Muscle of leg (tissue), 3 donors: ENCODE measurements at regions not wholly inside any gene's neighbourhood (a gene's known extent, or its start where the extent isn't known, plus 50 kb on each side); places are given as distances from the start of the nearest gene placed in this dataset.

Experiments used
- DNase-seq: peaks from one replicate; pipeline ENCODE4 v3.0.0; 2013
- H3K27ac ChIP-seq: one replicate; pipeline ENCODE4 v1.5.1; 2013; ENCODE audit warnings: mild to moderate bottlenecking, low read length, control low read depth
- H3K27me3 ChIP-seq: one replicate; pipeline ENCODE4 v1.6.1; 2013; ENCODE audit warnings: low read length; ENCODE audit not compliant: control insufficient read depth, insufficient read depth
- H3K36me3 ChIP-seq: one replicate; pipeline ENCODE4 v1.6.1; 2013; ENCODE audit warnings: low read length; ENCODE audit not compliant: control insufficient read depth, insufficient read depth
- H3K4me1 ChIP-seq: one replicate; pipeline ENCODE4 v1.6.1; 2013; ENCODE audit warnings: low read length; ENCODE audit not compliant: control insufficient read depth, insufficient read depth
- H3K4me3 ChIP-seq: one replicate; pipeline ENCODE4 v1.5.1; 2013; ENCODE audit warnings: low read length, control low read depth
- H3K9me3 ChIP-seq: replicated peaks from 2 replicates; pipeline ENCODE4 v1.6.1; 2013; ENCODE audit warnings: low read depth, low read length; ENCODE audit not compliant: control insufficient read depth
- WGBS: methylation state at CpG from one replicate; pipeline ENCODE4 v1.1.5; 2013; ENCODE audit warnings: missing lambda C conversion rate; ENCODE audit not compliant: insufficient coverage; 5-methylcytosine and 5-hydroxymethylcytosine counted together

DNA sequence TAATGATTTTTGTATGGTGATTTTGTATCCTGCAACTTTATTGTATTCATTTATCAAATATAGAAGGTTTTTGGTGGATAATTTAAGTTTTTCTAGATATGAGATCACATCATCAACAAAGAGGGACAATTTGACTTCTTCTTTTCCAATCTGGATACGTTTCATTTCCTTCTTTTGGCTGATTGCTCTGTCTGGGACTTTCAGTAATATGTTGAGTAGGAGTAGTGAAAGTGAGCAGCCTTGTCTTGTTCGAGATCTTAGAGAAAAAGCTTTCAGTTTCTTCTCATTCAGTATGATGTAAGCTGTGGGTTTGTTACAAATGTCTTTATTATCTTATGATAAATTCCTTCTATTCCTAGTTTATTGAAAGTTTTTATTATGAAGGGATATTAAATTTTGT is 352.0 kb upstream of the DACH1 start:
- Histone ChIP-seq H3K9me3 (no peaks in the 10 kb centered on the region), H3K36me3 (no peaks in the 10 kb centered on the region), H3K4me1 (no peaks in the 10 kb centered on the region), H3K27me3 (no peaks in the 10 kb centered on the region), H3K4me3 (no peak overlapping the region), H3K27ac (no peak overlapping the region)
- DNase-seq: peak; percentile 7
- WGBS: no CpG with 5 or more reads among the region's 2 CpGs

GRCh38 chr13:72217142-72217541 is 350.1 kb upstream of the DACH1 start:
- Histone ChIP-seq H3K4me1 (no peaks in the 10 kb centered on the region), H3K36me3 (no peaks in the 10 kb centered on the region), H3K27ac (no peak overlapping the region), H3K4me3 (no peak overlapping the region), H3K27me3 (no peaks in the 10 kb centered on the region), H3K9me3 (no peaks in the 10 kb centered on the region)
- DNase-seq: no peak
- WGBS: no CpG with 5 or more reads among the region's 2 CpGs

- H3K36me3 ChIP-seq: no peaks in the 10 kb centered on the region
- H3K4me3 ChIP-seq: no peak overlapping the region
- H3K9me3 ChIP-seq: no peaks in the 10 kb centered on the region
- no peaks in the 10 kb centered on the region for H3K27me3 ChIP-seq
- H3K4me1 ChIP-seq: no peaks in the 10 kb centered on the region
- DNase-seq: no peak
- H3K27ac ChIP-seq: no peak overlapping the region
These were observed 341.2 kb upstream of the DACH1 start for GRCh38 chr13:72208112-72208645.

GRCh38 chr13:72205773-72206172 is 338.8 kb upstream of the DACH1 start:
- no CpG with 5 or more reads among the region's 1 CpG for WGBS
- Histone ChIP-seq H3K36me3 (no peaks in the 10 kb centered on the region), H3K4me3 (no peak overlapping the region), H3K27ac (no peak overlapping the region), H3K9me3 (no peaks in the 10 kb centered on the region), H3K27me3 (no peaks in the 10 kb centered on the region), H3K4me1 (no peaks in the 10 kb centered on the region)
- no peak for DNase-seq

- Histone ChIP-seq H3K27me3 (no peaks in the 10 kb centered on the region), H3K36me3 (no peaks in the 10 kb centered on the region), H3K4me1 (no peaks in the 10 kb centered on the region), H3K27ac (no peak overlapping the region), H3K4me3 (no peak overlapping the region), H3K9me3 (no peaks in the 10 kb centered on the region)
- no CpG with 5 or more reads among the region's 2 CpGs for WGBS
- no peak for DNase-seq
These were observed 337.3 kb upstream of the DACH1 start for GRCh38 chr13:72204291-72204690.

DNA sequence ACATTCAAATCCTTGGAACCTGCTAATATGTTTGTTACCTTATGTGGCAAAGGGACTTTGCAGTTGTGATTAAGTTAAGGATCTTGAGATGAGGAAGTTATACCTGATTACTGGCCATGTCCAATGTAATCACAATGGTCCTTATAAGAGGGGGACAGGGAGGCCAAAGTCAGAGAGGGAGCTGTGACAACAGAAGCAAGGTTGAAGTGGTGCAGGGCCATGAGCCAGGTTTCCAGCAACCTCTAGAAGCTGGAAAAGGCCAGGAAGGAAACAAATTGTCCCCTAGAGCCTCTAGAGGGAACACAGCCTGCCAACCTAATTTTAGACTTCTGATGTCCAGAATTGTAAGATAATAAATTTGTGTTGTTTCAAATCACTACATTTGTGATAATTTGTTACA is 334.7 kb upstream of the DACH1 start:
- Histone ChIP-seq H3K4me1 (no peaks in the 10 kb centered on the region), H3K36me3 (no peaks in the 10 kb centered on the region), H3K27ac (no peak overlapping the region), H3K27me3 (no peaks in the 10 kb centered on the region), H3K4me3 (no peak overlapping the region), H3K9me3 (no peaks in the 10 kb centered on the region)
- no peak for DNase-seq

DNA sequence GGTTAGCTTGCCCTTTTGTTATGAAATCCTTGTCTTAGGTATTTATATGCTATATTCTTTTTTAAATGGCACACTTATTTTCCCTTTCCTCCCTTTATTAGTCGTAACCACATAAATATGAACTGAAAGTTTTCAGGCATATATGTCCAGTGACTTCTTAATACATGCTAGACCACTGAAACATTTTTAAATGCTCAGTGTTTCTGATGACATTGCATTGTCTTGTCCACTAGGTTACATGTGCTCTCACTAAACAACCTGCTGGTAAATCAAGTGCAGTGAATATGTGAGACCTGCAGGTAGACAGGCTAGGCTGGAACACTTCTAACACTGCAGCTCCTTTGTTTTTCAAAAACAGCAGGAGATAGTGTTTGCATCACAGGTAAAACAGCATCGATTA is 332.6 kb upstream of the DACH1 start:
- DNase-seq: no peak
- no peaks in the 10 kb centered on the region for H3K36me3 ChIP-seq
- no peak overlapping the region for H3K27ac ChIP-seq
- no peak overlapping the region for H3K4me3 ChIP-seq
- no peaks in the 10 kb centered on the region for H3K9me3 ChIP-seq
- no CpG with 5 or more reads among the region's 2 CpGs for WGBS
- no peaks in the 10 kb centered on the region for H3K4me1 ChIP-seq
- H3K27me3 ChIP-seq: no peaks in the 10 kb centered on the region

GRCh38 chr13:72198967-72199560 is 332.1 kb upstream of the DACH1 start:
- Histone ChIP-seq H3K4me1 (no peaks in the 10 kb centered on the region), H3K27ac (no peak overlapping the region), H3K4me3 (no peak overlapping the region), H3K36me3 (no peaks in the 10 kb centered on the region), H3K27me3 (no peaks in the 10 kb centered on the region), H3K9me3 (no peaks in the 10 kb centered on the region)
- no peak for DNase-seq
- 80% methylated on average over 2 of the region's 2 CpGs for WGBS

DNA sequence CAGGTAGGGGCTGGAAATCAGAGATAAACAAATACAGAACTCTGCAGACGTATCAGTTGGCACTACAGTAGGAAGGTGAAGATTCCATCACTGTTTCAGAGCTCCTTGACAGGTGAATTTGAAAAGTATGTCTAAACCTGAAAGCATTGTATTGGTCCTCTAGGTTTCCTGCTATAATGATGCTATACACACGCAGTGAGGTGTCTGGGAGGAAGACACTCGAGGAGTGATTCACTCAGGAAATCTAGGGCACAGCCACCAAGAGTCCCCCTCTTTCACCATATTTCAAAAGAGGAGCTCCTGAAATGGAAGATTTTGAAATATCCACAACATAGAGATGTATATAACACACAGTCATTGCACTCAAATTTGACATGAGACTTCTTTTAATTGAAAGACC is 331.0 kb upstream of the DACH1 start:
- Histone ChIP-seq H3K27me3 (no peaks in the 10 kb centered on the region), H3K9me3 (no peaks in the 10 kb centered on the region), H3K4me1 (no peaks in the 10 kb centered on the region), H3K27ac (no peak overlapping the region), H3K4me3 (no peak overlapping the region), H3K36me3 (no peaks in the 10 kb centered on the region)
- DNase-seq: no peak
- WGBS: 80% methylated on average over 1 of the region's 3 CpGs

DNA sequence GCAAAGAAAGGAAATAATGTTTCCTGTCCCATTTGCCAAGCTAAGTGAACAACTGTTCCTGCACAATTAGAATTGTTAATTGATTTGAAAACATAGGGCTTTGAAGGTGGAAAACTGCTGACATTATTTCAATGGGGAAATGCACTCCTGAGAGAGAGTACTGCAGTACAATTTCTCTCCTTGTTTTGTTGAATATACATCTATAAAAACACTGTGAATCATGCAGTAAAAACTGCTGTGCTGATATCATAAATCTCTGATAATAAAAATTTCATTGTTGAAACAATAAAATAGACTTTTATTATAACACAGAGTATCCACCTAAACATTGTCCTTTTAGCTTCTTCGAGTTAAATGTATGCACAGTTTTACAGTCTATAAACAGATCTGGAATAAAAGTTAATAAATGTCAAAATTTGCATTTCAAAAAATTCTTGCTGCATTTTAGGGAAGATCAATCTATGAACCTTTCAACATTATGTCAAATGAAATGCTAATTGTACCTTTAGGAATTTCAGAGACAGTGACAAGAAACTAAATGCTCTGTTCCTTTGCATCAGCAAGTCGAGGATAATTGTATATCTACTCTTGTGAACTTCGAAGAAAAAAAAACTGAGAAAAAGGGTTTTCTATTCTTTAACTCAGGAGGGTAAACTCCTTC is 328.2 kb upstream of the DACH1 start:
- H3K27ac ChIP-seq: no peak overlapping the region
- no CpG with 5 or more reads among the region's 3 CpGs for WGBS
- no peaks in the 10 kb centered on the region for H3K27me3 ChIP-seq
- H3K36me3 ChIP-seq: no peaks in the 10 kb centered on the region
- DNase-seq: no peak
- no peaks in the 10 kb centered on the region for H3K4me1 ChIP-seq
- H3K9me3 ChIP-seq: no peaks in the 10 kb centered on the region
- no peak overlapping the region for H3K4me3 ChIP-seq

DNA sequence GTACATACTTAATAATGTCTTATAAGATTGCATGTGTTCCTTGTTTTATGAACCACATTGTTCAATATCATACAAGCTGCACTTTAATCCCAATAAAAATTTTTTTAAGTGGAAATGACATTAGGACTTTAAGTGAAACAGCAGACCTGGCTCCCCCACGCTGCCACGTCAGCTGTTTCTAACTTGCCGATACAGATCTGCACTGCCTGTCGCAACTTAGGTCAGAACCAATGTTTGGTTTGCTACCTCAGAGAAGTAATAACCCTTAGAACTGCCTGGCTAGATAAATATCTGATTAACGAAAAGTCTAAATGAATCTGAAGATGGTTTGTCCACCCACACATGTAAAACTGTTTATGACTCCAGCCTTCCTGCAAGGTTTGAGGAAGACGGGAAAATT is 327.5 kb upstream of the DACH1 start:
- Histone ChIP-seq H3K4me1 (no peaks in the 10 kb centered on the region), H3K4me3 (no peak overlapping the region), H3K36me3 (no peaks in the 10 kb centered on the region), H3K27ac (no peak overlapping the region), H3K9me3 (no peaks in the 10 kb centered on the region), H3K27me3 (no peaks in the 10 kb centered on the region)
- peak; percentile 48 for DNase-seq
- WGBS: 25% methylated on average over 4 of the region's 6 CpGs
